ENCODE measurements at regions not wholly inside any gene's neighbourhood (a gene's known extent, or its start where the extent isn't known, plus 50 kb on each side); places are given as distances from the start of the nearest gene placed in this dataset.

GRCh38 chr4:171636606-171637005, 176.6 kb upstream of the GALNTL6 start:
- DNase-seq (ENCODE audit: low spot score), result no peak

GRCh38 chr4:171629737-171630136, 183.5 kb upstream of the GALNTL6 start:
- DNase-seq (ENCODE audit: low spot score), result no peak

- no peak for DNase-seq (ENCODE audit: low spot score)
These were observed 184.0 kb upstream of the GALNTL6 start for GRCh38 chr4:171629182-171629581.

- no peak for DNase-seq (ENCODE audit: low spot score)
These were observed 186.7 kb upstream of the GALNTL6 start for GRCh38 chr4:171626554-171626953.

GRCh38 chr4:171622729-171623128, 190.5 kb upstream of the GALNTL6 start:
- DNase-seq (ENCODE audit: low spot score), result no peak

- no peak for DNase-seq (ENCODE audit: low spot score)
These were observed 191.6 kb upstream of the GALNTL6 start for GRCh38 chr4:171621646-171622045.

- DNase-seq (ENCODE audit: low spot score), result no peak
These were observed 200.3 kb upstream of the GALNTL6 start for GRCh38 chr4:171612907-171613306.

- no peak for DNase-seq (ENCODE audit: low spot score)
These were observed 210.4 kb upstream of the GALNTL6 start for GRCh38 chr4:171602638-171603355.

- DNase-seq (ENCODE audit: low spot score), result no peak
These were observed 212.1 kb upstream of the GALNTL6 start for GRCh38 chr4:171601091-171601490.

- DNase-seq (ENCODE audit: low spot score), result no peak
These were observed 213.6 kb upstream of the GALNTL6 start for GRCh38 chr4:171599628-171600027.

GRCh38 chr4:171594293-171594692, 218.9 kb upstream of the GALNTL6 start:
- no peak for DNase-seq (ENCODE audit: low spot score)

GRCh38 chr4:171590716-171591115, 222.5 kb upstream of the GALNTL6 start:
- no peak for DNase-seq (ENCODE audit: low spot score)

GRCh38 chr4:171588764-171589163, 224.4 kb upstream of the GALNTL6 start:
- no peak for DNase-seq (ENCODE audit: low spot score)

GRCh38 chr4:171588051-171588545, 225.1 kb upstream of the GALNTL6 start:
- DNase-seq (ENCODE audit: low spot score), result no peak

- no peak for DNase-seq (ENCODE audit: low spot score)
These were observed 229.4 kb upstream of the GALNTL6 start for GRCh38 chr4:171583790-171584189.

GRCh38 chr4:171582961-171583581, 230.1 kb upstream of the GALNTL6 start:
- DNase-seq (ENCODE audit: low spot score), result no peak

- DNase-seq (ENCODE audit: low spot score), result no peak
These were observed 240.0 kb upstream of the GALNTL6 start for GRCh38 chr4:171573181-171573580.

- DNase-seq (ENCODE audit: low spot score), result no peak
These were observed 247.9 kb upstream of the GALNTL6 start for GRCh38 chr4:171565130-171565788.

GRCh38 chr4:171561419-171561818, 251.8 kb upstream of the GALNTL6 start:
- DNase-seq (ENCODE audit: low spot score), result no peak

- DNase-seq (ENCODE audit: low spot score), result no peak
These were observed 259.2 kb upstream of the GALNTL6 start for GRCh38 chr4:171553961-171554360.

- no peak for DNase-seq (ENCODE audit: low spot score)
These were observed 270.6 kb upstream of the GALNTL6 start for GRCh38 chr4:171542640-171543039.

GRCh38 chr4:171538601-171539100, 274.6 kb upstream of the GALNTL6 start:
- DNase-seq (ENCODE audit: low spot score), result no peak

- DNase-seq (ENCODE audit: low spot score), result no peak
These were observed 278.8 kb upstream of the GALNTL6 start for GRCh38 chr4:171534391-171534790.
